Testis (tissue), 2 donors: ENCODE measurements at regions not wholly inside any gene's neighbourhood (a gene's known extent, or its start where the extent isn't known, plus 50 kb on each side); places are given as distances from the start of the nearest gene placed in this dataset.

Experiments
- POLR2A ChIP-seq: fragments of 450-650 bp; IDR thresholded peaks from one replicate; pipeline ENCODE4 v1.6.1; 2017; ENCODE audit warnings: antibody characterized with exemption, mild to moderate bottlenecking, moderate library complexity
- TF ChIP-seq, protein P1 (sequence below), 3 experiments: fragments of 450-650 bp in 2 of 3; fragments of 200-600 bp in 1 of 3; sonication (generic) in 1 of 3; IDR thresholded peaks; one replicate each; pipeline ENCODE4 v1.5.1; 2016 to 2019; ENCODE audit warnings: antibody characterized with exemption in 3 of 3, mild to moderate bottlenecking in 2 of 3, moderate library complexity in 1 of 3

DNA sequence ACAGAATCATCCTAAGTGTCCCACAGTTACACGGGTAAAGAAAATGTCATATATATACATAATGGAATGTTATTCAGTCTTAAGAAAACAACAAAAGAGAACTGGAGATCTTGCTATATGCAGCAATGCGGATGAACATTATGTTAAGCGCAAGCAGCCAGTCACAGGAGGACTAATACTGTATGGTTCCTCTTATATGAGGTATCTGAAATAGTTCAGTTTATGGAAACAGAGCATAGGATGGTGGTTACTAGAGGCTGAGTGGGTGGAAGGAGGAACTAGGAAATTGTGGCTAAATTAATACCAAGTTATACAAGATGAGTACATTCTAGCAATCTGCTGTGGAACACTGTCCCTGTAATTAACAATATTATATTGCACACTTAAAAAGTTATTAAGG is 834.3 kb downstream of the KCNT2 start:
- TF ChIP-seq, protein P1, sequence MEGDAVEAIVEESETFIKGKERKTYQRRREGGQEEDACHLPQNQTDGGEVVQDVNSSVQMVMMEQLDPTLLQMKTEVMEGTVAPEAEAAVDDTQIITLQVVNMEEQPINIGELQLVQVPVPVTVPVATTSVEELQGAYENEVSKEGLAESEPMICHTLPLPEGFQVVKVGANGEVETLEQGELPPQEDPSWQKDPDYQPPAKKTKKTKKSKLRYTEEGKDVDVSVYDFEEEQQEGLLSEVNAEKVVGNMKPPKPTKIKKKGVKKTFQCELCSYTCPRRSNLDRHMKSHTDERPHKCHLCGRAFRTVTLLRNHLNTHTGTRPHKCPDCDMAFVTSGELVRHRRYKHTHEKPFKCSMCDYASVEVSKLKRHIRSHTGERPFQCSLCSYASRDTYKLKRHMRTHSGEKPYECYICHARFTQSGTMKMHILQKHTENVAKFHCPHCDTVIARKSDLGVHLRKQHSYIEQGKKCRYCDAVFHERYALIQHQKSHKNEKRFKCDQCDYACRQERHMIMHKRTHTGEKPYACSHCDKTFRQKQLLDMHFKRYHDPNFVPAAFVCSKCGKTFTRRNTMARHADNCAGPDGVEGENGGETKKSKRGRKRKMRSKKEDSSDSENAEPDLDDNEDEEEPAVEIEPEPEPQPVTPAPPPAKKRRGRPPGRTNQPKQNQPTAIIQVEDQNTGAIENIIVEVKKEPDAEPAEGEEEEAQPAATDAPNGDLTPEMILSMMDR (IDR thresholded peaks at IDR 0.05): no peak
- no peak for TF ChIP-seq POLR2A
